Neural crest cell (in vitro differentiated cells): ENCODE measurements at regions not wholly inside any gene's neighbourhood (a gene's known extent, or its start where the extent isn't known, plus 50 kb on each side); places are given as distances from the start of the nearest gene placed in this dataset.

Experiments
- DNase-seq: peaks from one replicate; pipeline ENCODE4 v3.0.0; 2021; ENCODE audit warnings: low read depth, mixed read lengths, low spot score
- H3K27ac Mint-ChIP-seq: one replicate; pipeline ENCODE4 v1.8.0; 2021; ENCODE audit warnings: mild to moderate bottlenecking, mixed read lengths; ENCODE audit not compliant: unreplicated experiment
- H3K27me3 Mint-ChIP-seq: 2 replicates; pipeline ENCODE4 v1.8.0; 2021; ENCODE audit warnings: low read depth, mild to moderate bottlenecking, mixed read lengths
- H3K36me3 Mint-ChIP-seq: 2 replicates; pipeline ENCODE4 v1.8.0; 2021; ENCODE audit warnings: low read depth, mild to moderate bottlenecking, mixed read lengths
- H3K4me1 Mint-ChIP-seq: 2 replicates; pipeline ENCODE4 v1.8.0; 2021; ENCODE audit warnings: mixed read lengths
- H3K4me3 Mint-ChIP-seq: one replicate; pipeline ENCODE4 v1.8.0; 2021; ENCODE audit warnings: mild to moderate bottlenecking, mixed read lengths
- H3K9me3 Mint-ChIP-seq: 2 replicates; pipeline ENCODE4 v1.8.0; 2021; ENCODE audit warnings: mixed read lengths
- CTCF ChIP-seq: fragments of 200-600 bp; sonication (generic); conservative IDR thresholded peaks from 2 replicates; pipeline ENCODE4 v1.5.0; 2021; ENCODE audit warnings: antibody characterized with exemption, mild to moderate bottlenecking

GRCh38 chr5:168023191-168023590, 268.3 kb upstream of the WWC1 start:
- Mint-ChIP-seq H3K4me1 (peaks cover 11% of the 10 kb centered on the region), H3K27ac (no peak overlapping the region), H3K4me3 (no peak overlapping the region), H3K9me3 (no peaks in the 10 kb centered on the region), H3K36me3 (no peaks in the 10 kb centered on the region), H3K27me3 (no peaks in the 10 kb centered on the region)
- DNase-seq = no peak
- no peak for TF ChIP-seq CTCF

GRCh38 chr5:168024306-168024705, 267.1 kb upstream of the WWC1 start:
- no peak for DNase-seq
- Mint-ChIP-seq H3K27ac (no peak overlapping the region), H3K4me1 (peaks cover 11% of the 10 kb centered on the region), H3K4me3 (no peak overlapping the region), H3K36me3 (no peaks in the 10 kb centered on the region), H3K27me3 (no peaks in the 10 kb centered on the region), H3K9me3 (no peaks in the 10 kb centered on the region)
- no peak for TF ChIP-seq CTCF

GRCh38 chr5:168027007-168027406, 264.4 kb upstream of the WWC1 start:
- peaks cover 9% of the 10 kb centered on the region for H3K4me1 Mint-ChIP-seq
- no peak for TF ChIP-seq CTCF
- DNase-seq = no peak
- no peaks in the 10 kb centered on the region for H3K27me3 Mint-ChIP-seq
- H3K27ac Mint-ChIP-seq = no peak overlapping the region
- H3K4me3 Mint-ChIP-seq = no peak overlapping the region
- no peaks in the 10 kb centered on the region for H3K36me3 Mint-ChIP-seq
- H3K9me3 Mint-ChIP-seq = no peaks in the 10 kb centered on the region

GRCh38 chr5:168030912-168031311, 260.5 kb upstream of the WWC1 start:
- Mint-ChIP-seq H3K36me3 (no peaks in the 10 kb centered on the region), H3K4me1 (no peaks in the 10 kb centered on the region), H3K4me3 (no peak overlapping the region), H3K27me3 (peaks cover 4% of the 10 kb centered on the region), H3K9me3 (no peaks in the 10 kb centered on the region), H3K27ac (no peak overlapping the region)
- TF ChIP-seq CTCF = no peak
- no peak for DNase-seq

GRCh38 chr5:168031614-168032013, 259.8 kb upstream of the WWC1 start:
- Mint-ChIP-seq H3K36me3 (no peaks in the 10 kb centered on the region), H3K4me3 (no peak overlapping the region), H3K27ac (no peak overlapping the region), H3K4me1 (no peaks in the 10 kb centered on the region), H3K9me3 (no peaks in the 10 kb centered on the region), H3K27me3 (peaks cover 4% of the 10 kb centered on the region)
- no peak for TF ChIP-seq CTCF
- DNase-seq = no peak

- no peaks in the 10 kb centered on the region for H3K36me3 Mint-ChIP-seq
- peaks cover 10% of the 10 kb centered on the region for H3K27me3 Mint-ChIP-seq
- no peak overlapping the region for H3K27ac Mint-ChIP-seq
- DNase-seq = no peak
- H3K9me3 Mint-ChIP-seq = no peaks in the 10 kb centered on the region
- no peak for TF ChIP-seq CTCF
- peaks cover 7% of the 10 kb centered on the region for H3K4me1 Mint-ChIP-seq
- no peak overlapping the region for H3K4me3 Mint-ChIP-seq
Measured at GRCh38 chr5:168039039-168039438, 252.4 kb upstream of the WWC1 start.
